Body of pancreas (tissue), 4 donors: ENCODE measurements at regions not wholly inside any gene's neighbourhood (a gene's known extent, or its start where the extent isn't known, plus 50 kb on each side); places are given as distances from the start of the nearest gene placed in this dataset.

Source experiments
- POLR2A ChIP-seq, 3 donors: fragments of 450-650 bp; IDR thresholded peaks; one replicate each; pipeline ENCODE4 v1.6.1; 2016; ENCODE audit warnings: antibody characterized with exemption in 3 of 3, mild to moderate bottlenecking in 2 of 3
- TF ChIP-seq, protein P1 (sequence below), 7 experiments: fragments of 450-650 bp in 4 of 7; fragments of 200-600 bp in 3 of 7; sonication (generic) in 3 of 7; IDR thresholded peaks; one replicate each; pipeline ENCODE4 v1.5.1; 2016 to 2019; ENCODE audit warnings: antibody characterized with exemption in 7 of 7

DNA sequence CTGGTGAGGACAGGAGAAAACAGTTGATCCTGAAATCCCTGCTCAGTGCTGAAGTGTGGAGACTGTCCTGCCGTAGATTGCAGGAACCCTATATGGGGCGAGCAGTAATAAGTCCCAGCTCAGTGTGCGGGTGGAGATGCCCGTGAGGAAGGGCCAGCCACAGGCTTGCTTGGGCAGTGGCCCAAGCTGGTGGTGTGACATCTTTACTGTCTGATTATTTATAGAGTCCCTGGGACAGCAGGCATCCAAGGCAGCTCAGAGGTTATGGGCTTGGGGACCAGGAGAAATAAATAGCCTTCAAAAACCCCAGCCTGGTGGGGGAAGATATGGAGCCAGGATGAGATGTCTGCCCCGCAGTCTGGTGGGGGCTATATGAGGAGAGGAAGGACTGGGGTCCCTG is 170.7 kb upstream of the POU3F1 start:
- TF ChIP-seq, protein P1, sequence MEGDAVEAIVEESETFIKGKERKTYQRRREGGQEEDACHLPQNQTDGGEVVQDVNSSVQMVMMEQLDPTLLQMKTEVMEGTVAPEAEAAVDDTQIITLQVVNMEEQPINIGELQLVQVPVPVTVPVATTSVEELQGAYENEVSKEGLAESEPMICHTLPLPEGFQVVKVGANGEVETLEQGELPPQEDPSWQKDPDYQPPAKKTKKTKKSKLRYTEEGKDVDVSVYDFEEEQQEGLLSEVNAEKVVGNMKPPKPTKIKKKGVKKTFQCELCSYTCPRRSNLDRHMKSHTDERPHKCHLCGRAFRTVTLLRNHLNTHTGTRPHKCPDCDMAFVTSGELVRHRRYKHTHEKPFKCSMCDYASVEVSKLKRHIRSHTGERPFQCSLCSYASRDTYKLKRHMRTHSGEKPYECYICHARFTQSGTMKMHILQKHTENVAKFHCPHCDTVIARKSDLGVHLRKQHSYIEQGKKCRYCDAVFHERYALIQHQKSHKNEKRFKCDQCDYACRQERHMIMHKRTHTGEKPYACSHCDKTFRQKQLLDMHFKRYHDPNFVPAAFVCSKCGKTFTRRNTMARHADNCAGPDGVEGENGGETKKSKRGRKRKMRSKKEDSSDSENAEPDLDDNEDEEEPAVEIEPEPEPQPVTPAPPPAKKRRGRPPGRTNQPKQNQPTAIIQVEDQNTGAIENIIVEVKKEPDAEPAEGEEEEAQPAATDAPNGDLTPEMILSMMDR (IDR thresholded peaks at IDR 0.05), result no peak
- no peak for TF ChIP-seq POLR2A (IDR thresholded peaks at IDR 0.05)
